ENCODE measurements at regions not wholly inside any gene's neighbourhood (a gene's known extent, or its start where the extent isn't known, plus 50 kb on each side); places are given as distances from the start of the nearest gene placed in this dataset.

DNA sequence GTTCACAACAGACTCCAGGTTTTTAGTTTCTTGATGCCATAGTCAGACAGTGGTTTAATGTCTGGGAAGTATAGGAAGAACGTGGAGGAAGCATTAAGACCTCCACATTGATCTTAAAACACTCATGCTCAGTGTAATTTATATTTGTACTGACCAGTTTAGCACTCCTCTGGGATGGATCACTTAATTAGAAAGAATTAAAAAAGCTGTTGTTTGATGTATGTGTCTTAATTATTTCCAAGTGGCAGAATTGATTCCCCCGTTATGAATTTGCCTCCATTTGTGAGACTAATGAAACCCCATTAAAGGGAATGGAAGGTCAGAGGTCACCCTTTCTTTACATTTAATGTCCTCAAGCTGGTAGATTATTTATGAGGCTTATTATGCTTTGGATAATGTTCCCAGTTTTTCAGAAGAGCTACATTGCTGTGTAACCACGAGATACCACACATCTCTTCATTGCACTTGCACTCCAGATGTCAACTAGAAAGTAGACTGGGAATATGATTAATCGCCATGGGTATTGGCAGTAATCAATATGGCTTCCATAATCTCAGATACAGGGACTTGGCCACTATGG is 270.0 kb upstream of the JAG1 start:
- no peak overlapping the region for H3K27ac ChIP-seq (ENCODE audit: low read length)
- peaks cover 17% of the 10 kb centered on the region for H3K4me1 ChIP-seq (ENCODE audit: low read length)
- H3K79me2 ChIP-seq (ENCODE audit: low read length): no peaks in the 10 kb centered on the region
- H3K4me3 ChIP-seq (ENCODE audit: low read length): no peak overlapping the region
- no peak overlapping the region for H2AFZ ChIP-seq (ENCODE audit: low read length)
- peaks cover 12% of the 10 kb centered on the region; the same call in 1 of the 2 replicates for H3F3A ChIP-seq (ENCODE audit: insufficient read depth, low read length)
- TF ChIP-seq, protein P1, sequence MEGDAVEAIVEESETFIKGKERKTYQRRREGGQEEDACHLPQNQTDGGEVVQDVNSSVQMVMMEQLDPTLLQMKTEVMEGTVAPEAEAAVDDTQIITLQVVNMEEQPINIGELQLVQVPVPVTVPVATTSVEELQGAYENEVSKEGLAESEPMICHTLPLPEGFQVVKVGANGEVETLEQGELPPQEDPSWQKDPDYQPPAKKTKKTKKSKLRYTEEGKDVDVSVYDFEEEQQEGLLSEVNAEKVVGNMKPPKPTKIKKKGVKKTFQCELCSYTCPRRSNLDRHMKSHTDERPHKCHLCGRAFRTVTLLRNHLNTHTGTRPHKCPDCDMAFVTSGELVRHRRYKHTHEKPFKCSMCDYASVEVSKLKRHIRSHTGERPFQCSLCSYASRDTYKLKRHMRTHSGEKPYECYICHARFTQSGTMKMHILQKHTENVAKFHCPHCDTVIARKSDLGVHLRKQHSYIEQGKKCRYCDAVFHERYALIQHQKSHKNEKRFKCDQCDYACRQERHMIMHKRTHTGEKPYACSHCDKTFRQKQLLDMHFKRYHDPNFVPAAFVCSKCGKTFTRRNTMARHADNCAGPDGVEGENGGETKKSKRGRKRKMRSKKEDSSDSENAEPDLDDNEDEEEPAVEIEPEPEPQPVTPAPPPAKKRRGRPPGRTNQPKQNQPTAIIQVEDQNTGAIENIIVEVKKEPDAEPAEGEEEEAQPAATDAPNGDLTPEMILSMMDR (IDR thresholded peaks at IDR 0.05; ENCODE audit: low read length): no peak
- TF ChIP-seq EZH2phosphoT487 (IDR thresholded peaks at IDR 0.05; ENCODE audit: low read length): no peak
- TF ChIP-seq EZH2 (optimal IDR thresholded peaks at IDR 0.05; ENCODE audit: low read depth, low read length): no peak
- H4K20me1 ChIP-seq (ENCODE audit: insufficient read depth, low read length): no peaks in the 10 kb centered on the region
- H3K9ac ChIP-seq (ENCODE audit: low read length): no peak overlapping the region
- H3K27me3 ChIP-seq (replicated peaks; ENCODE audit: insufficient read depth, low read length): no peaks in the 10 kb centered on the region
- H3K9me3 ChIP-seq (replicated peaks; ENCODE audit: insufficient read depth, low read length): no peaks in the 10 kb centered on the region
- H3K36me3 ChIP-seq (replicated peaks; ENCODE audit: insufficient read depth, low read length): no peaks in the 10 kb centered on the region
- no peak overlapping the region for H3K4me2 ChIP-seq (ENCODE audit: low read depth, low read length)
- DNase-seq: no peak
- no peaks in the 10 kb centered on the region for H3K9me2 ChIP-seq (replicated peaks; ENCODE audit: insufficient read depth, low read length)

DNA sequence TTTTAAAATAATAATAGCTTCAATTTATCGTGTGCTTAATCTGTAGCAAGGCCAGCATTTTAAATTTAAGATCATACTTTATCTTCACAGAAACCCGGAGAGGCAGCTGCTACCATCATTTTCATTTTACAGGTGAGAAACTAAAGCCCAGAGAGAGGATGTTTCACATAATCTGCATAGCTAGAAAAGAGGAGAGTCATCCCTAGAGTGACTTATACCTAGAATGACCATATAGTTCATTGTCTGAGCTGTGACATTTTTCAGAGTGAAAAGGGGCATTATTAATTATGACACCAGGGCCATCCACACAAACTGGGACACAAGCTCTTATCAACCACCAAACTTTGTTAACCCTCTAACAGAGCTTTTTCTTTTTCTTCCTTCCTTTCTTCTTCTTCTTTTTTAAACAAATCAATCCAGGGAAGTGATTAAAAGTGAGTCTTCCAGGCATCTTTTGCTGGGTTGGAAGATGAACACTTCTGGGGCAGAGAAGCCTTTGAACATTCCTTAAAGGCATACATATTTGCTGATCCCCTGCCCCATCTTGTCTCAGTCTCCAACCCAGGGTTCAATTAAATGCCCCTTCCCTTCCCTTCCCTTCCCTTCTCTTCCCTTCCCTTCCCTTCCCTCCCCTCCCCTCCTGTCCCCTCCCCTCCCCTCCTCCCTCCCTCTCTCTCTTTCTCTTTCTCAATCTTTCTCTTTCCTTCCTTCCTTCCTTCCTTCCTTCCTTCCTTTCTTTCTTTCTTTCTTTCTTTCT is 272.5 kb upstream of the JAG1 start:
- H3K36me3 ChIP-seq (replicated peaks; ENCODE audit: insufficient read depth, low read length): no peaks in the 10 kb centered on the region
- no peaks in the 10 kb centered on the region for H3K9me2 ChIP-seq (replicated peaks; ENCODE audit: insufficient read depth, low read length)

DNA sequence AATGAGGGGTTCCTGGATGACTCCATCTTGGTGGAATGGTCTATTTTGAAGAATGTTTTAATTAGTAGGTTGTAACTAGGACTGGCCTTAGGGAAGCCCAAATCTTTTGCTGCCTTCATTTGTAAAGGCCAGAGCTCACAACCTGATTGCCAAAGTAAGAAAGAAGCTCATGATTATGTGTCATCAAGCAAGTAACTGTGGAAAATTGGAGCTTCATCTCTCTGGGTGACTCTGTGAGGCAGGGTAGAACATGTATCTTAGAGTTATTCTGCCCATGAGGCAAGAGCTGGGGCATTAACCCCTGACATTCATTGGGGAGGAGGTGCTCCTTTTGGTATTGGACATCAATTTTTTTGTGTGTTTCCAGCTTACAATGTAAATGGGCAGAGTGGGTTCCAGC is 273.9 kb upstream of the JAG1 start:
- Histone ChIP-seq H4K20me1 (ENCODE audit: insufficient read depth, low read length) (no peaks in the 10 kb centered on the region), H3K4me3 (ENCODE audit: low read length) (no peak overlapping the region), H2AFZ (ENCODE audit: low read length) (no peak overlapping the region), H3K27ac (ENCODE audit: low read length) (no peak overlapping the region), H3K9me3 (replicated peaks; ENCODE audit: insufficient read depth, low read length) (no peaks in the 10 kb centered on the region), H3K27me3 (replicated peaks; ENCODE audit: insufficient read depth, low read length) (no peaks in the 10 kb centered on the region), H3F3A (ENCODE audit: insufficient read depth, low read length) (no peaks in the 10 kb centered on the region), H3K9me2 (replicated peaks; ENCODE audit: insufficient read depth, low read length) (no peaks in the 10 kb centered on the region), H3K36me3 (replicated peaks; ENCODE audit: insufficient read depth, low read length) (no peaks in the 10 kb centered on the region), H3K4me2 (ENCODE audit: low read depth, low read length) (no peak overlapping the region), H3K4me1 (ENCODE audit: low read length) (no peaks in the 10 kb centered on the region), H3K79me2 (ENCODE audit: low read length) (no peaks in the 10 kb centered on the region), H3K9ac (ENCODE audit: low read length) (no peak overlapping the region)
- no peak for DNase-seq
- TF ChIP-seq, protein P1 (IDR thresholded peaks at IDR 0.05; ENCODE audit: low read length): no peak
- TF ChIP-seq EZH2 (optimal IDR thresholded peaks at IDR 0.05; ENCODE audit: low read depth, low read length): no peak
- no peak for TF ChIP-seq EZH2phosphoT487 (IDR thresholded peaks at IDR 0.05; ENCODE audit: low read length)

More for the DNA sequence above, 272.5 kb upstream of the JAG1 start:
- Histone ChIP-seq H3K9me3 (replicated peaks; ENCODE audit: insufficient read depth, low read length) (no peaks in the 10 kb centered on the region), H3K4me2 (ENCODE audit: low read depth, low read length) (no peak overlapping the region), H4K20me1 (ENCODE audit: insufficient read depth, low read length) (no peaks in the 10 kb centered on the region), H3F3A (ENCODE audit: insufficient read depth, low read length) (0 out of 2 replicates have a peak, but pooled peaks cover 3% of the 10 kb centered on the region), H3K79me2 (ENCODE audit: low read length) (no peaks in the 10 kb centered on the region), H3K4me3 (ENCODE audit: low read length) (no peak overlapping the region), H3K27ac (ENCODE audit: low read length) (no peak overlapping the region), H2AFZ (ENCODE audit: low read length) (no peak overlapping the region), H3K4me1 (ENCODE audit: low read length) (peaks cover 6% of the 10 kb centered on the region), H3K27me3 (replicated peaks; ENCODE audit: insufficient read depth, low read length) (no peaks in the 10 kb centered on the region), H3K9ac (ENCODE audit: low read length) (no peak overlapping the region)
- TF ChIP-seq, protein P1 (IDR thresholded peaks at IDR 0.05; ENCODE audit: low read length): no peak
- no peak for TF ChIP-seq EZH2phosphoT487 (IDR thresholded peaks at IDR 0.05; ENCODE audit: low read length)
- no peak for TF ChIP-seq EZH2 (optimal IDR thresholded peaks at IDR 0.05; ENCODE audit: low read depth, low read length)
- DNase-seq: no peak
